H9 (cell line): ENCODE measurements at regions not wholly inside any gene's neighbourhood (a gene's known extent, or its start where the extent isn't known, plus 50 kb on each side); places are given as distances from the start of the nearest gene placed in this dataset.

Experiments
- DNase-seq: peaks from one replicate; pipeline ENCODE4 v3.0.0-alpha.2; 2017
- H2AFZ ChIP-seq: one replicate; pipeline ENCODE4 v1.6.1; 2013; ENCODE audit warnings: mild to moderate bottlenecking, low read length, control low read depth, moderate library complexity
- H2AK5ac ChIP-seq: 2 replicates; pipeline ENCODE4 v1.6.1; 2013; ENCODE audit warnings: low read length, control low read depth, mixed read lengths; ENCODE audit not compliant: insufficient read length
- H2BK120ac ChIP-seq: one replicate; pipeline ENCODE4 v1.6.1; 2013; ENCODE audit warnings: low read depth, mild to moderate bottlenecking, low read length, control low read depth, inconsistent platforms; ENCODE audit not compliant: poor library complexity, severe bottlenecking
- H2BK12ac ChIP-seq: 2 replicates; pipeline ENCODE4 v1.6.1; 2013; ENCODE audit warnings: low read length, control low read depth, mixed read lengths, low read depth; ENCODE audit not compliant: insufficient read length
- H2BK15ac ChIP-seq: 2 replicates; pipeline ENCODE4 v1.6.1; 2013; ENCODE audit warnings: low read depth, low read length, control low read depth
- H2BK20ac ChIP-seq: one replicate; pipeline ENCODE4 v1.6.1; 2013; ENCODE audit warnings: low read depth, mild to moderate bottlenecking, low read length, control low read depth, inconsistent platforms; ENCODE audit not compliant: poor library complexity, severe bottlenecking
- H2BK5ac ChIP-seq: 2 replicates; pipeline ENCODE4 v1.6.1; 2013; ENCODE audit warnings: low read length, control low read depth, mixed read lengths; ENCODE audit not compliant: insufficient read length
- H3K14ac ChIP-seq: 2 replicates; pipeline ENCODE4 v1.6.1; 2013; ENCODE audit warnings: low read length, control low read depth; ENCODE audit not compliant: insufficient read depth
- H3K18ac ChIP-seq: 2 replicates; pipeline ENCODE4 v1.6.1; 2013; ENCODE audit warnings: low read depth, mild to moderate bottlenecking, mixed read lengths, low read length, control low read depth; ENCODE audit not compliant: insufficient read length
- H3K23ac ChIP-seq: 2 replicates; pipeline ENCODE4 v1.6.1; 2013; ENCODE audit warnings: low read length, control low read depth, mixed read lengths, low read depth; ENCODE audit not compliant: insufficient read length
- H3K23me2 ChIP-seq: 2 replicates; pipeline ENCODE4 v1.6.1; 2013; ENCODE audit warnings: low read depth, mild to moderate bottlenecking, mixed read lengths, low read length, control low read depth; ENCODE audit not compliant: insufficient read length, poor library complexity, severe bottlenecking
- H3K27ac ChIP-seq: 2 replicates; pipeline ENCODE4 v1.5.1; 2013; ENCODE audit warnings: low read length, control low read depth, mixed read lengths, low read depth; ENCODE audit not compliant: insufficient read length
- H3K27me3 ChIP-seq: 2 replicates; pipeline ENCODE4 v1.6.1; 2013; ENCODE audit warnings: low read length, control low read depth, inconsistent platforms; ENCODE audit not compliant: insufficient read depth
- H3K4ac ChIP-seq: 2 replicates; pipeline ENCODE4 v1.6.1; 2013; ENCODE audit warnings: low read depth, mild to moderate bottlenecking, control low read depth, inconsistent platforms, low read length, moderate library complexity
- H3K4me1 ChIP-seq: 2 replicates; pipeline ENCODE4 v1.6.1; 2013; ENCODE audit warnings: low read length, control low read depth, inconsistent platforms; ENCODE audit not compliant: insufficient read depth
- H3K4me2 ChIP-seq: 2 replicates; pipeline ENCODE4 v1.6.1; 2013; ENCODE audit warnings: low read length, control low read depth, mixed read lengths; ENCODE audit not compliant: insufficient read length, insufficient read depth
- H3K56ac ChIP-seq: 2 replicates; pipeline ENCODE4 v1.6.1; 2013; ENCODE audit warnings: low read depth, mild to moderate bottlenecking, mixed read lengths, low read length, control low read depth; ENCODE audit not compliant: insufficient read length
- H3K79me1 ChIP-seq: 2 replicates; pipeline ENCODE4 v1.6.1; 2013; ENCODE audit warnings: low read depth, mild to moderate bottlenecking, moderate library complexity, low read length, control low read depth, inconsistent platforms; ENCODE audit not compliant: insufficient read depth, poor library complexity, severe bottlenecking
- H3K79me2 ChIP-seq: 2 replicates; pipeline ENCODE4 v1.6.1; 2013; ENCODE audit warnings: low read length, control low read depth, inconsistent platforms; ENCODE audit not compliant: insufficient read depth
- H3K9ac ChIP-seq: 2 replicates; pipeline ENCODE4 v1.6.1; 2013; ENCODE audit warnings: low read length, control low read depth, mixed read lengths; ENCODE audit not compliant: insufficient read length; ENCODE audit errors: extremely low read depth
- H3K9me3 ChIP-seq: one replicate; pipeline ENCODE4 v1.6.1; 2013; ENCODE audit warnings: low read depth, low read length, inconsistent platforms; ENCODE audit not compliant: control insufficient read depth
- H3T11ph ChIP-seq: one replicate; pipeline ENCODE4 v1.6.1; 2013; ENCODE audit warnings: mild to moderate bottlenecking, low read length, control low read depth, inconsistent platforms
- H4K20me1 ChIP-seq: one replicate; pipeline ENCODE4 v1.6.1; 2013; ENCODE audit not compliant: control insufficient read depth, insufficient read length, insufficient read depth
- H4K5ac ChIP-seq: 2 replicates; pipeline ENCODE4 v1.6.1; 2013; ENCODE audit warnings: low read depth, mild to moderate bottlenecking, mixed read lengths, low read length, control low read depth; ENCODE audit not compliant: insufficient read length
- H4K8ac ChIP-seq: replicated peaks from 2 replicates; pipeline ENCODE4 v1.6.1; 2013; ENCODE audit warnings: low read length, control low read depth, mixed read lengths, low read depth; ENCODE audit not compliant: insufficient read length
- H4K91ac ChIP-seq: 2 replicates; pipeline ENCODE4 v1.6.1; 2013; ENCODE audit warnings: low read depth, mild to moderate bottlenecking, moderate library complexity, mixed read lengths, low read length, control low read depth; ENCODE audit not compliant: insufficient read length
- H3K27ac Mint-ChIP-seq, 3 experiments: 2 replicates in 2 of 3; 3 replicates in 1 of 3; pipeline ENCODE4 v1.8.0; 2020 to 2021; ENCODE audit warnings: mixed read lengths in 3 of 3, mild to moderate bottlenecking in 1 of 3, moderate library complexity in 1 of 3
- H3K27me3 Mint-ChIP-seq: 2 replicates; pipeline ENCODE4 v1.8.0; 2021; ENCODE audit warnings: low read depth, mild to moderate bottlenecking, moderate library complexity, mixed read lengths
- H3K36me3 Mint-ChIP-seq, 3 experiments: 2 replicates in 2 of 3; 3 replicates in 1 of 3; pipeline ENCODE4 v1.8.0; 2020 to 2021; ENCODE audit warnings: low read depth in 3 of 3, mixed read lengths in 3 of 3; ENCODE audit not compliant: insufficient read depth in 1 of 3
- H3K4me1 Mint-ChIP-seq, 2 experiments: 2 replicates each; pipeline ENCODE4 v1.8.0; 2020; ENCODE audit warnings: mixed read lengths in 2 of 2
- H3K4me3 Mint-ChIP-seq, 2 experiments: 2 replicates in 1 of 2; 3 replicates in 1 of 2; pipeline ENCODE4 v1.8.0; 2020 to 2021; ENCODE audit warnings: mild to moderate bottlenecking in 2 of 2, mixed read lengths in 2 of 2, moderate library complexity in 1 of 2
- H3K9me3 Mint-ChIP-seq, 2 experiments: 2 replicates in 1 of 2; 3 replicates in 1 of 2; pipeline ENCODE4 v1.8.0; 2020; ENCODE audit warnings: mild to moderate bottlenecking in 2 of 2, mixed read lengths in 2 of 2, moderate library complexity in 1 of 2
- CTCF ChIP-seq: fragments of 200-600 bp; sonication (generic); conservative IDR thresholded peaks from 3 replicates; pipeline ENCODE4 v1.8.0; 2021; ENCODE audit warnings: antibody characterized with exemption, mild to moderate bottlenecking
- WGBS: extraction: QIAGEN DNeasy Blood & Tissue Kit; methylation state at CpG from one replicate; pipeline ENCODE4 v1.1.7; 2013; ENCODE audit warnings: missing lambda C conversion rate, low lambda C conversion rate, mixed read lengths; ENCODE audit not compliant: insufficient read length; ENCODE audit errors: extremely low coverage; 5-methylcytosine and 5-hydroxymethylcytosine counted together

GRCh38 chr9:1440256-1440655 is 390.1 kb downstream of the DMRT2 start:
- Histone ChIP-seq H2BK5ac (no peak overlapping the region), H2BK20ac (no peak overlapping the region), H4K8ac (no peak overlapping the region), H2BK120ac (no peak overlapping the region), H3K9ac (no peak overlapping the region), H2BK12ac (no peak overlapping the region), H2AFZ (no peak overlapping the region), H3K18ac (no peak overlapping the region), H3K4me2 (no peak overlapping the region), H3K4me1 (no peaks in the 10 kb centered on the region), H3K9me3 (peaks cover 22% of the 10 kb centered on the region), H3T11ph (no peak overlapping the region), H3K27me3 (no peaks in the 10 kb centered on the region), H3K23me2 (no peaks in the 10 kb centered on the region), H3K4ac (no peak overlapping the region), H3K56ac (no peak overlapping the region), H4K91ac (no peak overlapping the region), H3K23ac (no peak overlapping the region), H3K79me2 (no peaks in the 10 kb centered on the region), H3K79me1 (no peaks in the 10 kb centered on the region), H2AK5ac (no peak overlapping the region), H4K20me1 (no peaks in the 10 kb centered on the region), H3K27ac (no peak overlapping the region), H2BK15ac (no peak overlapping the region), H4K5ac (no peak overlapping the region), H3K14ac (no peak overlapping the region)
- no peak overlapping the region for H3K4me3 Mint-ChIP-seq
- peaks cover 0 to 3% (median 0%) of the 10 kb centered on the region in 3 experiments; a peak in 2 of 7 replicates for H3K36me3 Mint-ChIP-seq
- peaks cover 4 to 50% of the 10 kb centered on the region in 2 experiments for H3K9me3 Mint-ChIP-seq
- no peak overlapping the region for H3K27ac Mint-ChIP-seq
- TF ChIP-seq CTCF = no peak
- no peak for DNase-seq
- no peaks in the 10 kb centered on the region for H3K4me1 Mint-ChIP-seq
- peaks cover 5% of the 10 kb centered on the region for H3K27me3 Mint-ChIP-seq
- WGBS = no CpG with 5 or more reads among the region's 3 CpGs
